GM23248 (cell line): ENCODE measurements at regions not wholly inside any gene's neighbourhood (a gene's known extent, or its start where the extent isn't known, plus 50 kb on each side); places are given as distances from the start of the nearest gene placed in this dataset.

Source experiments
- DNase-seq: peaks from one replicate; pipeline ENCODE4 v3.0.0-alpha.2; 2015
- H2AFZ ChIP-seq: fragments of 200-600 bp; sonication (generic); 2 replicates; pipeline ENCODE4 v1.6.1; 2016; ENCODE audit warnings: antibody characterized with exemption
- H3F3A ChIP-seq: fragments of 200-600 bp; sonication (generic); 2 replicates; pipeline ENCODE4 v1.6.1; 2016; ENCODE audit warnings: mild to moderate bottlenecking, antibody characterized with exemption, mixed run types; ENCODE audit not compliant: insufficient read depth
- H3K27ac ChIP-seq: fragments of 200-600 bp; sonication (generic); 2 replicates; pipeline ENCODE4 v1.5.1; 2016; ENCODE audit warnings: mild to moderate bottlenecking
- H3K27me3 ChIP-seq: fragments of 200-600 bp; sonication (generic); replicated peaks from 2 replicates; pipeline ENCODE4 v1.6.1; 2016; ENCODE audit warnings: mild to moderate bottlenecking; ENCODE audit not compliant: insufficient read depth
- H3K36me3 ChIP-seq: fragments of 200-600 bp; sonication (generic); 2 replicates; pipeline ENCODE4 v1.6.1; 2016; ENCODE audit warnings: low read depth, mild to moderate bottlenecking
- H3K4me1 ChIP-seq: fragments of 200-600 bp; sonication (generic); 2 replicates; pipeline ENCODE4 v1.6.1; 2016; ENCODE audit warnings: mild to moderate bottlenecking; ENCODE audit not compliant: insufficient read depth
- H3K4me2 ChIP-seq: fragments of 200-600 bp; sonication (generic); one replicate; pipeline ENCODE4 v1.6.1; 2016; ENCODE audit warnings: mild to moderate bottlenecking; ENCODE audit not compliant: unreplicated experiment
- H3K4me3 ChIP-seq: fragments of 200-600 bp; sonication (generic); 2 replicates; pipeline ENCODE4 v1.5.1; 2016; ENCODE audit warnings: mild to moderate bottlenecking
- H3K79me2 ChIP-seq: fragments of 200-600 bp; sonication (generic); 2 replicates; pipeline ENCODE4 v1.6.1; 2016; ENCODE audit warnings: mild to moderate bottlenecking; ENCODE audit not compliant: insufficient read depth
- H3K9ac ChIP-seq: fragments of 200-600 bp; sonication (generic); 2 replicates; pipeline ENCODE4 v1.6.1; 2016; ENCODE audit warnings: mild to moderate bottlenecking
- H3K9me2 ChIP-seq: fragments of 200-600 bp; sonication (generic); 2 replicates; pipeline ENCODE4 v1.6.1; 2016; ENCODE audit warnings: mixed run types, mild to moderate bottlenecking, moderate library complexity; ENCODE audit not compliant: insufficient read depth
- H3K9me3 ChIP-seq: fragments of 200-600 bp; sonication (generic); one replicate; pipeline ENCODE4 v1.6.1; 2017; ENCODE audit warnings: low read depth
- H4K20me1 ChIP-seq: fragments of 200-600 bp; sonication (generic); 2 replicates; pipeline ENCODE4 v1.6.0; 2016; ENCODE audit not compliant: insufficient read depth
- EZH2 ChIP-seq: fragments of 200-600 bp; sonication (generic); IDR thresholded peaks from 2 replicates; pipeline ENCODE4 v1.6.1; 2018; ENCODE audit warnings: antibody characterized with exemption, mild to moderate bottlenecking; ENCODE audit not compliant: insufficient read depth, poor library complexity, severe bottlenecking
- EZH2phosphoT487 ChIP-seq: fragments of 200-600 bp; sonication (generic); IDR thresholded peaks from 2 replicates; pipeline ENCODE4 v1.6.1; 2018; ENCODE audit warnings: antibody characterized with exemption, moderate library complexity, mild to moderate bottlenecking, low read depth; ENCODE audit not compliant: insufficient read depth
- WGBS, 2 experiments: methylation state at CpG; one replicate each; pipeline ENCODE4 v1.1.6; 2015 to 2017; ENCODE audit warnings: low lambda C conversion rate in 2 of 2, low coverage in 1 of 2; ENCODE audit errors: missing lambda C conversion rate in 2 of 2; 5-methylcytosine and 5-hydroxymethylcytosine counted together
- in situ Hi-C: fragments of 300-500 bp; cut with MboI; formaldehyde crosslinking; loops from 2 replicates; pipeline ENCODE4 v1.15.0; 2020

- peak overlapping the region; percentile 75 for H3K27ac ChIP-seq
- H3K36me3 ChIP-seq, result no peaks in the 10 kb centered on the region
- H3K9me2 ChIP-seq, result no peaks in the 10 kb centered on the region
- H3K4me2 ChIP-seq, result peak overlapping the region; percentile 13
- H3K4me1 ChIP-seq, result peaks cover 67% of the 10 kb centered on the region
- H3K27me3 ChIP-seq, result no peaks in the 10 kb centered on the region
- no peaks in the 10 kb centered on the region for H3K9me3 ChIP-seq
- peaks cover 46% of the 10 kb centered on the region for H3F3A ChIP-seq
- no peak overlapping the region for H2AFZ ChIP-seq
- peak overlapping the region; percentile 51 for H3K9ac ChIP-seq
- H3K79me2 ChIP-seq, result peaks cover 40% of the 10 kb centered on the region
- H4K20me1 ChIP-seq, result no peaks in the 10 kb centered on the region
- H3K4me3 ChIP-seq, result no peak overlapping the region
- TF ChIP-seq EZH2phosphoT487 (no peak), EZH2 (no peak)
- in situ Hi-C loops, result no loop called here
- WGBS, 2 experiments, result 3 to 5% methylated on average over 17 of the region's 17 CpGs
- DNase-seq, result peak; percentile 95
Measured at GRCh38 chr2:120914839-120915521, 179.3 kb downstream of the GLI2 start.

GRCh38 chr2:120915670-120916069 lies 180.0 kb downstream of the GLI2 start:
- Histone ChIP-seq H3K79me2 (peaks cover 40% of the 10 kb centered on the region), H3K9me3 (no peaks in the 10 kb centered on the region), H3K27ac (peak overlapping the region; percentile 75), H4K20me1 (no peaks in the 10 kb centered on the region), H3K4me1 (peaks cover 74% of the 10 kb centered on the region), H3F3A (peaks cover 40% of the 10 kb centered on the region), H3K4me2 (peak overlapping the region; percentile 6), H2AFZ (no peak overlapping the region), H3K9me2 (no peaks in the 10 kb centered on the region), H3K36me3 (no peaks in the 10 kb centered on the region), H3K27me3 (no peaks in the 10 kb centered on the region), H3K4me3 (no peak overlapping the region), H3K9ac (no peak overlapping the region)
- 98 to 99% methylated on average over 3 of the region's 3 CpGs for WGBS, 2 experiments
- in situ Hi-C loops, result no loop called here
- DNase-seq, result peak; percentile 9
- TF ChIP-seq EZH2phosphoT487 (no peak), EZH2 (no peak)

- Histone ChIP-seq H4K20me1 (no peaks in the 10 kb centered on the region), H3K27ac (no peak overlapping the region; the same call in 1 of the 2 replicates), H3K9ac (no peak overlapping the region), H3K36me3 (no peaks in the 10 kb centered on the region), H3K9me3 (no peaks in the 10 kb centered on the region), H3K4me3 (no peak overlapping the region), H3K4me1 (peaks cover 72% of the 10 kb centered on the region), H3F3A (peaks cover 32% of the 10 kb centered on the region), H3K27me3 (no peaks in the 10 kb centered on the region), H2AFZ (no peak overlapping the region), H3K9me2 (no peaks in the 10 kb centered on the region), H3K4me2 (no peak overlapping the region), H3K79me2 (peaks cover 40% of the 10 kb centered on the region)
- TF ChIP-seq EZH2phosphoT487, result no peak
- TF ChIP-seq EZH2, result no peak
- WGBS, 2 experiments, result 98 to 99% methylated on average over 9 of the region's 9 CpGs
- in situ Hi-C loops, result no loop called here
- DNase-seq, result no peak
Measured at GRCh38 chr2:120916446-120916845, 180.8 kb downstream of the GLI2 start.

GRCh38 chr2:120917886-120918285 lies 182.2 kb downstream of the GLI2 start:
- Histone ChIP-seq H3K9ac (no peak overlapping the region), H3K4me2 (no peak overlapping the region), H3F3A (peaks cover 21% of the 10 kb centered on the region), H3K4me1 (peaks cover 58% of the 10 kb centered on the region), H3K36me3 (no peaks in the 10 kb centered on the region), H3K27ac (no peak overlapping the region), H3K9me3 (no peaks in the 10 kb centered on the region), H2AFZ (no peak overlapping the region), H3K27me3 (no peaks in the 10 kb centered on the region), H3K79me2 (peaks cover 51% of the 10 kb centered on the region), H3K9me2 (no peaks in the 10 kb centered on the region), H4K20me1 (no peaks in the 10 kb centered on the region), H3K4me3 (no peak overlapping the region)
- 61 to 65% methylated on average over 4 of the region's 4 CpGs for WGBS, 2 experiments
- no peak for TF ChIP-seq EZH2
- in situ Hi-C loops, result no loop called here
- DNase-seq, result peak; percentile 17
